ENCODE measurements at regions not wholly inside any gene's neighbourhood (a gene's known extent, or its start where the extent isn't known, plus 50 kb on each side); places are given as distances from the start of the nearest gene placed in this dataset.

- TF ChIP-seq TCF7L2 (IDR thresholded peaks at IDR 0.05; ENCODE audit: borderline replicate concordance, low read depth, low read length) (no peak), ZNF530 (tag by site-specific recombination; IDR thresholded peaks at IDR 0.05; ENCODE audit: low read depth) (no peak), ZNF280D (tag by site-specific recombination; IDR thresholded peaks at IDR 0.05) (no peak), YY1 (tag by site-specific recombination; IDR thresholded peaks at IDR 0.05) (no peak), ZNF596 (tag by site-specific recombination; IDR thresholded peaks at IDR 0.05) (no peak), ZNF311 (tag by site-specific recombination; IDR thresholded peaks at IDR 0.05; ENCODE audit: borderline replicate concordance) (no peak)
- TF ChIP-seq, protein P1, sequence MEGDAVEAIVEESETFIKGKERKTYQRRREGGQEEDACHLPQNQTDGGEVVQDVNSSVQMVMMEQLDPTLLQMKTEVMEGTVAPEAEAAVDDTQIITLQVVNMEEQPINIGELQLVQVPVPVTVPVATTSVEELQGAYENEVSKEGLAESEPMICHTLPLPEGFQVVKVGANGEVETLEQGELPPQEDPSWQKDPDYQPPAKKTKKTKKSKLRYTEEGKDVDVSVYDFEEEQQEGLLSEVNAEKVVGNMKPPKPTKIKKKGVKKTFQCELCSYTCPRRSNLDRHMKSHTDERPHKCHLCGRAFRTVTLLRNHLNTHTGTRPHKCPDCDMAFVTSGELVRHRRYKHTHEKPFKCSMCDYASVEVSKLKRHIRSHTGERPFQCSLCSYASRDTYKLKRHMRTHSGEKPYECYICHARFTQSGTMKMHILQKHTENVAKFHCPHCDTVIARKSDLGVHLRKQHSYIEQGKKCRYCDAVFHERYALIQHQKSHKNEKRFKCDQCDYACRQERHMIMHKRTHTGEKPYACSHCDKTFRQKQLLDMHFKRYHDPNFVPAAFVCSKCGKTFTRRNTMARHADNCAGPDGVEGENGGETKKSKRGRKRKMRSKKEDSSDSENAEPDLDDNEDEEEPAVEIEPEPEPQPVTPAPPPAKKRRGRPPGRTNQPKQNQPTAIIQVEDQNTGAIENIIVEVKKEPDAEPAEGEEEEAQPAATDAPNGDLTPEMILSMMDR (tag by site-specific recombination; IDR thresholded peaks at IDR 0.05) = no peak
These were observed 136.5 kb upstream of the NAMPT start for GRCh38 chr7:106421181-106421762.
